ENCODE measurements at regions not wholly inside any gene's neighbourhood (a gene's known extent, or its start where the extent isn't known, plus 50 kb on each side); places are given as distances from the start of the nearest gene placed in this dataset.

DNA sequence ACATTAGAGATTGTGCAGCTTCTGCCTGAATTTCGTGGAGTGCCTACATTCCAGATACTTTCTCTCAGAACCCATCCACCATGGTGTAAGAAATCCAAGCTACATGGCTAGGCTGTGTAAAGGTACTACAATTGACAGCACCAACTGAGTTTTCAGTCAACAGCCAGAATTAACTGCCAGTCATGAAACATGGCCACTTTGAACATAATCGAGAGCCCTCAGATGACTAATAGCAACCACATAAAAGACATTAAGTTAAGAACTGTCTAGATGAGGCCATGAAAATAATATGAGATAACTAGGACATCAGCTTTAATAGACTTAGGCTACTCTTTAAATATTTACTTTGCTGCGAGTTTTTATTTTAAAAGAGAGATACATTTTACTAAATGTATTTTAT lies 1106.8 kb upstream of the LRRTM3 start:
- ATAC-seq: no peak

DNA sequence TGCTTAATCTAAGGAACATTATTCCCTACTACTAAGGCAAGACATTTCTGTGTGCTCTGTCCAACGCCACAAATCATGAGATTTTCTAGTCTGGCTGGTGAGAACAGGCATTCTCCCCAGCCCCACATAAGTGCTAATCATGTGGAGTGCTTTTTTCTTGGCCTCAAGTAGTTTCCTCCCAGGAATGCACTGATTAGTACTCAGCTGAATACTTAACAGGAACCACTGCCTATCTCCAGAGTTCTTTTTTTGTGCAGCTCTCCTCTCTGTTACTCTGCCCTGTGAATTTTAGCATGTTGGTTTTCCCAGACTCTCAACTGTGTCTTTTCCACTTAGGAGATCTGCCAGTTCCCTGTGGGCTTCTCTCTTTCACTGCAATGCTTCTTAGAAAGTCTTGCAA lies 1098.5 kb upstream of the LRRTM3 start:
- ATAC-seq: no peak

DNA sequence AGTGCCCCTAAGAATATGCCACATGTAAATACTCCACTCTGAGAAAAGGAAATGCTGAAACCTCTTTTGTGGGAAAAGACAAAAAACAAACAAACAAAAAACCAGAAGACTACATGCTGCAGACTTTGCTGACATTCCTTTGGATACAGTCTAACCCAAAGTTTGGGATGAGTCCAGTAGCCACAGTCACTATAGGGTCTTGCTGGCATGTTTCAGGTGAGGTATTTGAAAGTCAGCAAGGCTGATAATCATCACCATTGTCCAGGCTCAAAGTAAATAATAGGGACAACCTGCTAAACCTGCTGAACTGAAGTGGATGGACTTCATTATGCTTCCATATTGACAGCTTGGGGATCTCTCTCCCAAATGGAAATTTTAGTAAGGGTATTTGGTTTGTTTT lies 1087.0 kb upstream of the LRRTM3 start:
- no peak for ATAC-seq

DNA sequence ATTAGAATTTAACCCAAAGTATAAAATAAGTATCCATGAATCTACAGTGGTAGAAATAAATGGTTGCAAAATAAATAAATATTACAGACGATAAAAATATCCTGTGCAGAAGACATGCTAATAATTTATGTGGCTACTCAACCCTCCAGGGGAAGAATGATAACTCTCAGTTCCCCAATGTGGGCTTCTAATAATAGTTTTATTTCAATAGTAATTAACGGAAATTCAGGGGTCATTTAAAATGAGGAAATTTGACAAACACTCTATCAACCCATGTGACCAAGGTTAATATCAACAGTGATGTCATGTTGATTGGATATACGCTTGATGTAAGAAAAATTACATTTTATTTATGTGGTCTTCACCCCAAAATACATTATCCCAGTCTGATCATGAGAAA lies 1082.6 kb upstream of the LRRTM3 start:
- no peak for ATAC-seq

DNA sequence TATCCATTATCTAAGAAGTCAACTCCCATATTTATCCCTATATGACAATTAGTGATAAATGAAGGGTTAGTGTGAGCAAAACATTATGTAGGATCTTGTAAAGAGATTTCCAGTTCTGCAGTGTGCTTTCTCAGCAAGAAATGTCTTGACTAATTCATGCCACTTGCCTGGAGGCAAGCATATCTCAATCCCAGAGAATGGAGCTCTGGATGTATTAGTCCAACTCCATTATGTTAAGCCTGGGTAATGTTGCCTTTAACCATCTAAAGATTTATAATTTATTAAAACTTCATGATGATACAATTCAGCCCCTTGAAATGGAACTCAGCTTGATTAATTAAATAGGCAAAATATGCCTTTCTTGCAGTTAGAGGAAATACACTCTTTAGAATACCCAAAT lies 1079.9 kb upstream of the LRRTM3 start:
- ATAC-seq: no peak

DNA sequence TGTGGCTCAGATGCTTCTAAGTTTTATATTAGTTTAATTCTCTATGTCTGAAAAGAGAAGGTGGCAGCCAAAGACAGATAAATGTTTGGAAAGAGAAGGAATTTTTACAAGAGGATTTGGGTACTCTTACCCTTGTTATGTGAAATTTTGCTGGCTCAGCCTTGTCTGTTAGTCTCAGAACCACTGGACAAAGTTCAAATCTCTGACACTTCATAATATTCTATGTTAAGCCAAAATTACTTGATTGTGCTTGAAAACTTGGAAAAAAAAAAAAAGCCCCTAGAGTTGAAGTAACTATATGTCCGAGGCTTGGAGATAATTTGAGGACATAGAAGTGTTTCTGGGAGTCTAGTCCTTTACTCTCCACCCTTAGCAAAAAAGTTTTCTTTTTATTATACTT lies 1079.3 kb upstream of the LRRTM3 start:
- ATAC-seq: no peak

DNA sequence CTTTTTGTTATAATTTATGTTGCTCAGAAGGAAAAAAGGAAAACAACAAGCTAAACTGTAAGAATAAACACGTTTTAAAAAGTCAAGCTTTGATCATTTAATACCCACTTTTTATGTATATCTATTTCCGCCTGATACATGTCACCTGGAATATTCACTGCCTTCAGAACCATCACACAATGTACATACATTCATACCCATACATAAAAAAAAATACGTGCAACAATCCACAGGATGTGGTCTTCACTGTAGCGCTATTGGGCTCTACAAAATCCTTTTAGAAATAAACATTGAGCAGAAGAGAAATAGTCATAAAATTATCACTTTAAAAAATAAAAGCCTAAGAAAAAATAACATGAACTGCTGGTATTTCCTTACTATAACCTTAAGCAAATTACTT lies 1078.9 kb upstream of the LRRTM3 start:
- ATAC-seq: no peak

DNA sequence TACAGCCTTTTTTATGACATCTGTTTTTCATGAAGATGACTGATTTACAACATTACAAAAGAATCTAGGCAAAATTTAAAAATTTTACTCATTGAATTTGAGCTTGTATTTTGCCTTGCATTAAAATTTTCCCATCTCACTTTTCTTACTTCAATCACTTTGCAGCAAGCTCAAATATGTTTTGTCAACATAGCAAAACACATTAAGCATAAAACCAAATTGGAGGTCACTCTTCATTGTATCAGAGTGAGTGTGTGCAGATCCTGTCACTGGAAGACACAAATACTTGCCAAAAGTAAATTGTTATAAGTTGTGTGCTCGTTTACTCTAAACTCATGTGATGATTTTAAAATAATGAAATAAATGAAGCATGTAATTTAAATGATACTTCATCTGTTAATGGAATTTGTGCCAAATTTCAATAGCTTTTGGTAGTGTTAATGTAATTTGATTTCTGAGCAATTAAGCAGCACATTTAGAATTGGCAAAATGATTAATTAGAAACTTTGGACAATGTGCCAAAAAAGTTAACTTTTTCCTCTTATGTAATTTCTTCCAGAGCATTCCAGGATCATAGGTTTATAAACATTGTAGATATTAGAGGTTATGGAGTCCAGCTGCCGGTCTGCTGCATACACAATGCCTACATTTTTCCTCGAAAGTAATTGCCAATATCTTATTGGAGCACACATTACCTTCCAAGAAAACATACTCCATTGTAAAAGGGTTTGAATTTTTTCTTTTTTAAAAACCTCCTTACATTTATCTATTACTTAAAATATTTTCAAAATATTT lies 1078.2 kb upstream of the LRRTM3 start:
- ATAC-seq: no peak

DNA sequence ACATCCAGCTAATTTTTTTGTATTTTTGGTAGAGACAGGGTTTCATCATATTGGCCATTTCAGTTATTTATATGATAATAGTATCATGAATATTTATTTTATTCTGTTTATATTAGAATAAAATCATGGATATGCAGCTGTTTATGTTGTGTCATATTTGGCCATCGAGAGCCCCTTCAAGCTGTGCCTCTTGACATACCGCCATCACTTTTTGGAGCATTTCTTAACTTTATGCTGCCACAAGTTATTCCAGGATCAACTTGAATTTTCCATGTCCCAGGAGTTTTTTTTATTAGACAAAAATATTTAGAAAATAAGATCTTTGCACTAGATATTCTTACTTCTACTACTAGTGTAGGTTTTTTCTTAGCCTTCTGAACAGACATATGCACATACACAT lies 1067.0 kb upstream of the LRRTM3 start:
- ATAC-seq: no peak

DNA sequence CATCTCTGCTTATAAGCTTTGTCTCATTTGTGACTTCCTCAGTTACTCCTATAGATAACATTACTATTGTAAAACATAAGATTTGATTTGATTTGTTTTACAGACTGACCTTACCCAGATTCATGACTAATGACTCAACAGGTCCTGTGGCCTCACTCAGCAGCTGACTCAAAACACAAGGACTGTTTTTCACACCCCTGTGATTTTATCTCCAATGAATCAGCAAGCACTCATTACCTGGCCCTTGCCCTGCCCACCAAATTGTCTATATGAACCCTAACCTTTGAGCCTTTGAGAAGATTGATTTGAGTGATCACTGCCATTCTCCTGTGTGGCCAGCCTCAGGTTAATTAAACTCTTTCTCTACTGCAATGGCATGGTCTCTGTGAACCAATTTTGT lies 1064.6 kb upstream of the LRRTM3 start:
- no peak for ATAC-seq
